ENCODE measurements at regions not wholly inside any gene's neighbourhood (a gene's known extent, or its start where the extent isn't known, plus 50 kb on each side); places are given as distances from the start of the nearest gene placed in this dataset.

DNA sequence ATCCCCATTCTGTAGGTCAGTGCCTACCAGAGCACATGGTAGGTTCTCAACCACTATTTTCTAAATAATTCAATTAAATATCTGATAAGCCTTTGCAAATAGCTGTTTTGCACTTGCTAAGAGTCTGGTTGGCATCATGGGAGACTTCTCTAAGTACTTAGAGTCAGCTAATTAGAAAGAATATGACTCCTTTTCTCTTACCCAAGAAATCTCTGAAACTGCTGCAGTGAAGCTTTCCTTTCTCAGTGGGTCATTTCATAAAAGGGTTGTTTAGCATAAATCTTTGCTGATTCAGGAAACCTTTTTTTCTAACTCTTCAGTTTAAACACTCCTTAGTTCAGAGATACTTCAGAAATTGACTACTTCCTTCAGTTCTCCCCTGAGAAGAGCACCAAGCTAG is 438.9 kb downstream of the ADRA2A start:
- intact Hi-C loops (cut with micrococcal nuclease): no loop called here
- no peak overlapping the region for H3K4me3 Mint-ChIP-seq
- H3K4me1 ChIP-seq (ENCODE audit: control insufficient read depth in 2 of 2, insufficient read depth in 2 of 2, low read length in 2 of 2): no peaks in the 10 kb centered on the region
- no peaks in the 10 kb centered on the region for H3K36me3 Mint-ChIP-seq
- DNase-seq (no peak), ATAC-seq (no peak)
- no peaks in the 10 kb centered on the region for H3K27me3 ChIP-seq (ENCODE audit: control insufficient read depth in 2 of 2, insufficient read depth in 2 of 2, low read length in 2 of 2)
- no peaks in the 10 kb centered on the region for H3K4me1 Mint-ChIP-seq
- ChIA-PET CTCF (no interaction called here), POLR2A (no interaction called here)
- H3K4me3 ChIP-seq (ENCODE audit: low read length): no peak overlapping the region
- H3K27ac ChIP-seq (ENCODE audit: low read depth, low read length): no peak overlapping the region
- H3K27ac Mint-ChIP-seq: no peak overlapping the region
- peaks cover 0 to 16% (median 4%) of the 10 kb centered on the region in 5 donors for H3K27me3 Mint-ChIP-seq
- H3K36me3 ChIP-seq (ENCODE audit: control insufficient read depth in 2 of 3, insufficient read depth in 3 of 3, low read length in 3 of 3): no peaks in the 10 kb centered on the region
- no peaks in the 10 kb centered on the region for H3K9me3 Mint-ChIP-seq
- H3K9me3 ChIP-seq (ENCODE audit: control insufficient read depth in 2 of 3, low read length in 3 of 3): no peaks in the 10 kb centered on the region

DNA sequence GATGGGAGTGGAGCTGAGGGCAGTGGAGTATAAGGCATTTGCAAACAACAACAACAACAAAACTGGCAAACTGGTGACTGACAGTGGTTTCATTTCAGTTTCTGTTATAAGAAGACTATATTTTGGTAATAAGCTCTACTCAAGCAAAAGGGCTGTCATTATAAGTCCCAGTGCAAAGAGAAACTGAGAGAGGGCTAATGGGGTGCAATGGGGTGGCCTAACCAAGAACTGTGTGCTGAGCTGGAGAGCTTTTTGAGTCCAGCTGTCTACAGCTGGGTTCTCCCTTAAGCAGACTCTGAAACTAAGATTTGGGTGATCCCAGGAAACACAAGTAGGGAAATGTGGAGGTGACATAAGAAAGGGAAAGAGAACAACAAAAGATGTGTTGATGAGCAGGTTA is 439.3 kb downstream of the ADRA2A start:
- ATAC-seq (no peak), DNase-seq (no peak)
- POLR2A ChIA-PET: no interaction called here
- H3K4me1 Mint-ChIP-seq: no peaks in the 10 kb centered on the region
- peaks cover 0 to 16% (median under 1%) of the 10 kb centered on the region in 5 donors for H3K27me3 Mint-ChIP-seq
- H3K27me3 ChIP-seq (ENCODE audit: control insufficient read depth in 2 of 2, insufficient read depth in 2 of 2, low read length in 2 of 2): no peaks in the 10 kb centered on the region
- no peaks in the 10 kb centered on the region for H3K4me1 ChIP-seq (ENCODE audit: control insufficient read depth in 2 of 2, insufficient read depth in 2 of 2, low read length in 2 of 2)
- no peaks in the 10 kb centered on the region for H3K9me3 Mint-ChIP-seq
- no peak overlapping the region for H3K27ac ChIP-seq (ENCODE audit: low read depth, low read length)
- H3K36me3 Mint-ChIP-seq: no peaks in the 10 kb centered on the region
- no peak overlapping the region for H3K4me3 Mint-ChIP-seq
- CTCF ChIA-PET: no interaction called here
- no peak overlapping the region for H3K27ac Mint-ChIP-seq
- no peaks in the 10 kb centered on the region for H3K9me3 ChIP-seq (ENCODE audit: control insufficient read depth in 2 of 3, low read length in 3 of 3)
- H3K36me3 ChIP-seq (ENCODE audit: control insufficient read depth in 2 of 3, insufficient read depth in 3 of 3, low read length in 3 of 3): no peaks in the 10 kb centered on the region
- no peak overlapping the region for H3K4me3 ChIP-seq (ENCODE audit: low read length)
- intact Hi-C loops (cut with micrococcal nuclease): no loop called here

DNA sequence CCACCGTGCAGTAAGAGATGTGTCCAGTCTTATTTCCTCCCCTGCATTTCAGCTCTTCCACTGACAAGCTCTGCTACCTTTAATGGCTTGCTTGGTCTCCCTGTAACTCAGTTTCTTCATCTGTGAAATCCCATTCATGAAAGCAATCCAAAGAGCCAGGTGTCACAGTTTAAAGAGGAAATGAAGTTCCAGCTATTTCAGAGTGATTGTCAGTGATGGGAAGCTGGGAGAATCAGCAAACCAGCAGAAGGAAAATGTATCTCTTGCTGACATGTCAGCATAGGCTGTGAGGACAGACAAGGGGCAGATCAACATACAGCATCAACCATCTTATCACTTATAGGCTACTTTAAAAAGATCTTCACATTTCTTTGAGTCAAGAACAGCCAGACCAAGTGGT is 445.3 kb downstream of the ADRA2A start:
- CTCF ChIA-PET: no interaction called here
- no peak overlapping the region for H3K4me3 Mint-ChIP-seq
- DNase-seq: no peak

DNA sequence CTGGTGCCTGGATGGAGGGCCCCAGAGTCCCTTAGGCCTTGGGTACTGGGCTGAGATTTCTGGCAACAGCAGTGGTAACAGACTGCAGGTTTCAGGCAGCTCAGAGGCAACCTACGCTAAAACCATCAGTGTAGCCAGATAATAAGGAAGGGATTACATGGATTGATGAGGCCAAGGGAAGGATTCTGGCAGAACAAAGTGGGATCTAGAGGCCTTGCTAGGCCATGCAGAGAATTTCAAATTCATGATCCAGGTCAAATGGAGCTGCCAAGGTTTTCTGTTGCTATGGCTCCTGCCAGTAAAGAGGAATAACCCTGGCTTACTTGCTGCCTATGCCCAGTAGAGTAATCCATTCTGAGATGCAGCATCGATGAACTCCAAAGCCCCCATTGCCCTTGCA is 445.7 kb downstream of the ADRA2A start:
- no peak overlapping the region for H3K27ac ChIP-seq (ENCODE audit: low read depth, low read length)
- no peak overlapping the region for H3K4me3 ChIP-seq (ENCODE audit: low read length)
- H3K36me3 Mint-ChIP-seq: no peaks in the 10 kb centered on the region
- H3K36me3 ChIP-seq (ENCODE audit: control insufficient read depth in 2 of 3, insufficient read depth in 3 of 3, low read length in 3 of 3): no peaks in the 10 kb centered on the region
- no peaks in the 10 kb centered on the region for H3K4me1 ChIP-seq (ENCODE audit: control insufficient read depth in 2 of 2, insufficient read depth in 2 of 2, low read length in 2 of 2)
- ChIA-PET POLR2A (no interaction called here), CTCF (no interaction called here)
- no peak for ATAC-seq
- no peaks in the 10 kb centered on the region for H3K27me3 ChIP-seq (ENCODE audit: control insufficient read depth in 2 of 2, insufficient read depth in 2 of 2, low read length in 2 of 2)
- no peak overlapping the region for H3K27ac Mint-ChIP-seq
- peaks cover 0 to 23% (median 5%) of the 10 kb centered on the region in 5 donors for H3K27me3 Mint-ChIP-seq
- no peak for DNase-seq
- no peaks in the 10 kb centered on the region for H3K9me3 ChIP-seq (ENCODE audit: control insufficient read depth in 2 of 3, low read length in 3 of 3)
- intact Hi-C loops (cut with micrococcal nuclease): no loop called here
- no peaks in the 10 kb centered on the region for H3K9me3 Mint-ChIP-seq
- H3K4me1 Mint-ChIP-seq: no peaks in the 10 kb centered on the region
- H3K4me3 Mint-ChIP-seq: no peak overlapping the region

More for the DNA sequence above, 445.3 kb downstream of the ADRA2A start:
- POLR2A ChIA-PET: no interaction called here
- H3K27me3 ChIP-seq (ENCODE audit: control insufficient read depth in 2 of 2, insufficient read depth in 2 of 2, low read length in 2 of 2): no peaks in the 10 kb centered on the region
- Mint-ChIP-seq H3K27me3 (peaks cover 0 to 23% (median 4%) of the 10 kb centered on the region in 5 donors), H3K9me3 (no peaks in the 10 kb centered on the region), H3K4me1 (no peaks in the 10 kb centered on the region), H3K36me3 (no peaks in the 10 kb centered on the region), H3K27ac (no peak overlapping the region)
- H3K4me1 ChIP-seq (ENCODE audit: control insufficient read depth in 2 of 2, insufficient read depth in 2 of 2, low read length in 2 of 2): no peaks in the 10 kb centered on the region
- ATAC-seq: no peak
- no peak overlapping the region for H3K4me3 ChIP-seq (ENCODE audit: low read length)
- intact Hi-C loops (cut with micrococcal nuclease): no loop called here
- H3K27ac ChIP-seq (ENCODE audit: low read depth, low read length): no peak overlapping the region
- H3K9me3 ChIP-seq (ENCODE audit: control insufficient read depth in 2 of 3, low read length in 3 of 3): no peaks in the 10 kb centered on the region
- H3K36me3 ChIP-seq (ENCODE audit: control insufficient read depth in 2 of 3, insufficient read depth in 3 of 3, low read length in 3 of 3): no peaks in the 10 kb centered on the region

DNA sequence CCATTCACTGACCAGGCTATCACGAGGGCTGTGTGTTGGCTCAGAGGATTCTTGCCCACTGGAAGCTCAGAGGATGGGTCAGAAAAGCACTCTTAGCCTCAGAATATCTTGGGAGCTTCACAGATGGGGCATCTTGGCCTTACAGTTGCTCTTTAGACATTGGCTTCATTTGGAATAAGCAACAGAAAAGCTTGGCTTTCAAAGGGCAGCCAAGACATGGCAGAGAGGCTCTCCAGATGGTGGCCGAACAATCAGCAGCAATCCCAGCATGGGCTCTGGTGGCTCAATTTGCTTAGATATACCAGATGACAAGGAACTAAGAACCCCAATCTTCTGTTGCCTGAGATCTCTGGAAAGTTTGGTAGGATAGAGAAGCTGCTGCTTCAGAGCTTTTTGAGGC is 446.2 kb downstream of the ADRA2A start:
- POLR2A ChIA-PET: no interaction called here
- H3K9me3 Mint-ChIP-seq: no peaks in the 10 kb centered on the region
- intact Hi-C loops (cut with micrococcal nuclease): no loop called here

DNA sequence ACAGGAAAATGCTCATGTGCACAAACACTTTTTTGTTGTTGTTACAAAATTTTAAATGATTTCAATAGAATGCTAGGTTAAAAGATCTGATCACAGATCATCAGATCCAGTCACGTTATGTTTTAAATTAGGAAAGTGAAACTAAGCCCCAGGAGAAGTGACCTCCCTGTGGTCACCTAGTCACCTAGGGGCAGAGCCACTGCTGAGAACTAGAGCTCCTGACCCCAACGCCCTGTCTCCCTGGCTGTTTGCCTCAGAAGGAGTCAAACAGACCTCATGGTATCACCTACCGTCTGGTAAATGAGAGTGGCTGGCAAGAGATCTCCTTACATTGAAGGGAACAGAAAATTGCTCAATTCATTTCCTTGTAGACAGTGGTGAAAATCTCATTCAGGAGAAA is 447.3 kb downstream of the ADRA2A start:
- intact Hi-C loops (cut with micrococcal nuclease): no loop called here
- no peaks in the 10 kb centered on the region for H3K4me1 Mint-ChIP-seq
- H3K4me3 Mint-ChIP-seq: no peak overlapping the region
- H3K36me3 Mint-ChIP-seq: no peaks in the 10 kb centered on the region
- no peaks in the 10 kb centered on the region for H3K4me1 ChIP-seq (ENCODE audit: control insufficient read depth in 2 of 2, insufficient read depth in 2 of 2, low read length in 2 of 2)
- no peak overlapping the region for H3K27ac ChIP-seq (ENCODE audit: low read depth, low read length)
- no peaks in the 10 kb centered on the region for H3K9me3 Mint-ChIP-seq
- POLR2A ChIA-PET: no interaction called here
- CTCF ChIA-PET: no interaction called here
- H3K9me3 ChIP-seq (ENCODE audit: control insufficient read depth in 2 of 3, low read length in 3 of 3): no peaks in the 10 kb centered on the region
- no peak for ATAC-seq
- H3K27me3 Mint-ChIP-seq: peaks cover 0 to 16% (median 5%) of the 10 kb centered on the region in 5 donors
- no peak overlapping the region for H3K4me3 ChIP-seq (ENCODE audit: low read length)
- no peaks in the 10 kb centered on the region for H3K27me3 ChIP-seq (ENCODE audit: control insufficient read depth in 2 of 2, insufficient read depth in 2 of 2, low read length in 2 of 2)
- DNase-seq: no peak
- no peaks in the 10 kb centered on the region for H3K36me3 ChIP-seq (ENCODE audit: control insufficient read depth in 2 of 3, insufficient read depth in 3 of 3, low read length in 3 of 3)
- H3K27ac Mint-ChIP-seq: no peak overlapping the region

More for the DNA sequence above, 446.2 kb downstream of the ADRA2A start:
- DNase-seq: no peak
- H3K27ac ChIP-seq (ENCODE audit: low read depth, low read length): no peak overlapping the region
- peaks cover 0 to 23% (median 5%) of the 10 kb centered on the region in 5 donors for H3K27me3 Mint-ChIP-seq
- H3K9me3 ChIP-seq (ENCODE audit: control insufficient read depth in 2 of 3, low read length in 3 of 3): no peaks in the 10 kb centered on the region
- H3K4me3 ChIP-seq (ENCODE audit: low read length): no peak overlapping the region
- no peaks in the 10 kb centered on the region for H3K36me3 ChIP-seq (ENCODE audit: control insufficient read depth in 2 of 3, insufficient read depth in 3 of 3, low read length in 3 of 3)
- H3K4me1 ChIP-seq (ENCODE audit: control insufficient read depth in 2 of 2, insufficient read depth in 2 of 2, low read length in 2 of 2): no peaks in the 10 kb centered on the region
- CTCF ChIA-PET: no interaction called here
- no peak overlapping the region for H3K4me3 Mint-ChIP-seq
- H3K27me3 ChIP-seq (ENCODE audit: control insufficient read depth in 2 of 2, insufficient read depth in 2 of 2, low read length in 2 of 2): no peaks in the 10 kb centered on the region
- no peaks in the 10 kb centered on the region for H3K4me1 Mint-ChIP-seq
- no peak for ATAC-seq
- no peak overlapping the region for H3K27ac Mint-ChIP-seq
- no peaks in the 10 kb centered on the region for H3K36me3 Mint-ChIP-seq

DNA sequence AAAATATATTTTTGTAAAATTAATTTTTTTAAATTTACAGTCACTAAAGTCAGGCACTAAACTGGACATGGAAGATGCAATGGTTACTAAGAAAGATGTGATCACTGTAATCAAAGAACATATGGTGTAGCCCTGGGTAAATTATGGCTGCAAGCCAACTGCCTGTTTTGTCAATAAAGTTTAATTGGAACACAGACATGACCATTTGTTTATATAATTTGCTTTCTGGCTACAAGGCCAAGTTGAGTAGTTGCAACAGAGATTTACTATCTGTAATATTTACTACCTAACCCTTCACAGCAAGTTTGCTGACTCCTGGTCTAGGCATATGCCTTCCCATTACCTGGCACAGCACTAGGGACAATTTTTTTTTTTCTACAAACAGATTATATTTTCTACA is 448.9 kb downstream of the ADRA2A start:
- ATAC-seq: no peak
- no peak overlapping the region for H3K4me3 Mint-ChIP-seq

More for the DNA sequence above, 448.9 kb downstream of the ADRA2A start:
- H3K27me3 Mint-ChIP-seq: peaks cover 0 to 12% (median 5%) of the 10 kb centered on the region in 5 donors
- no peak overlapping the region for H3K27ac Mint-ChIP-seq
- Histone ChIP-seq H3K27ac (ENCODE audit: low read depth, low read length) (no peak overlapping the region), H3K36me3 (ENCODE audit: control insufficient read depth in 2 of 3, insufficient read depth in 3 of 3, low read length in 3 of 3) (no peaks in the 10 kb centered on the region), H3K4me3 (ENCODE audit: low read length) (no peak overlapping the region), H3K4me1 (ENCODE audit: control insufficient read depth in 2 of 2, insufficient read depth in 2 of 2, low read length in 2 of 2) (no peaks in the 10 kb centered on the region), H3K27me3 (ENCODE audit: control insufficient read depth in 2 of 2, insufficient read depth in 2 of 2, low read length in 2 of 2) (no peaks in the 10 kb centered on the region), H3K9me3 (ENCODE audit: control insufficient read depth in 2 of 3, low read length in 3 of 3) (no peaks in the 10 kb centered on the region)
- H3K36me3 Mint-ChIP-seq: no peaks in the 10 kb centered on the region
- POLR2A ChIA-PET: no interaction called here
- DNase-seq: no peak
- CTCF ChIA-PET: no interaction called here
- no peaks in the 10 kb centered on the region for H3K9me3 Mint-ChIP-seq
- H3K4me1 Mint-ChIP-seq: no peaks in the 10 kb centered on the region
- intact Hi-C loops (cut with micrococcal nuclease): no loop called here

All from naive thymus-derived CD4-positive, alpha-beta T cell (primary cell).